Neuronal stem cell (in vitro differentiated cells): ENCODE measurements at regions not wholly inside any gene's neighbourhood (a gene's known extent, or its start where the extent isn't known, plus 50 kb on each side); places are given as distances from the start of the nearest gene placed in this dataset.

Experiments used
- DNase-seq: peaks from one replicate; pipeline ENCODE4 v3.0.0-alpha.2; 2013; ENCODE audit warnings: low spot score
- H2AFZ ChIP-seq: one replicate; pipeline ENCODE4 v1.6.1; 2013; ENCODE audit warnings: mild to moderate bottlenecking, low read length, inconsistent platforms
- H2AK5ac ChIP-seq: 2 replicates; pipeline ENCODE4 v1.6.1; 2013; ENCODE audit warnings: low read depth, mild to moderate bottlenecking, inconsistent platforms, low read length, moderate library complexity, mixed read lengths
- H2BK120ac ChIP-seq: 2 replicates; pipeline ENCODE4 v1.6.1; 2013; ENCODE audit warnings: low read depth, mild to moderate bottlenecking, inconsistent platforms, low read length, moderate library complexity, mixed read lengths
- H2BK12ac ChIP-seq: one replicate; pipeline ENCODE4 v1.6.1; 2013; ENCODE audit warnings: low read length, inconsistent platforms
- H2BK15ac ChIP-seq: 2 replicates; pipeline ENCODE4 v1.6.1; 2013; ENCODE audit warnings: mild to moderate bottlenecking, low read length, inconsistent platforms, mixed read lengths
- H2BK5ac ChIP-seq: one replicate; pipeline ENCODE4 v1.6.1; 2013; ENCODE audit warnings: inconsistent platforms, mild to moderate bottlenecking, low read length, moderate library complexity
- H3K14ac ChIP-seq: one replicate; pipeline ENCODE4 v1.6.1; 2013; ENCODE audit warnings: low read length, inconsistent platforms
- H3K18ac ChIP-seq: 2 replicates; pipeline ENCODE4 v1.6.1; 2013; ENCODE audit warnings: low read length, inconsistent platforms
- H3K23ac ChIP-seq: 2 replicates; pipeline ENCODE4 v1.6.1; 2013; ENCODE audit warnings: low read depth, mild to moderate bottlenecking, mixed read lengths, low read length, inconsistent platforms; ENCODE audit not compliant: poor library complexity
- H3K27ac ChIP-seq: replicated peaks from 3 replicates; pipeline ENCODE4 v1.5.1; 2013; ENCODE audit warnings: low read length, inconsistent platforms
- H3K27me3 ChIP-seq, 3 experiments: 2 replicates each; pipeline ENCODE4 v1.6.1; 2013; ENCODE audit warnings: low read length in 3 of 3, mild to moderate bottlenecking in 2 of 3, inconsistent platforms in 1 of 3, low read depth in 1 of 3, mixed read lengths in 1 of 3, moderate library complexity in 1 of 3; ENCODE audit not compliant: control insufficient read depth in 3 of 3, insufficient read depth in 3 of 3
- H3K36me3 ChIP-seq, 2 donors: replicated peaks in 1 of 2; 2 replicates each; pipeline ENCODE4 v1.6.1; 2013; ENCODE audit warnings: low read length in 2 of 2; ENCODE audit not compliant: control insufficient read depth in 2 of 2, insufficient read depth in 2 of 2
- H3K4ac ChIP-seq: 2 replicates; pipeline ENCODE4 v1.6.1; 2013; ENCODE audit warnings: inconsistent platforms, mild to moderate bottlenecking, low read length, moderate library complexity
- H3K4me1 ChIP-seq, 2 donors: 1 replicate in 1 of 2; 2 replicates in 1 of 2; pipeline ENCODE4 v1.6.1; 2013; ENCODE audit warnings: low read length in 2 of 2, low read depth in 1 of 2; ENCODE audit not compliant: control insufficient read depth in 2 of 2, insufficient read depth in 1 of 2
- H3K4me2 ChIP-seq: one replicate; pipeline ENCODE4 v1.6.1; 2013; ENCODE audit warnings: mild to moderate bottlenecking, low read length, inconsistent platforms; ENCODE audit not compliant: insufficient read depth, poor library complexity, severe bottlenecking
- H3K4me3 ChIP-seq, 2 donors: 2 replicates each; pipeline ENCODE4 v1.5.1; 2013; ENCODE audit warnings: low read length in 2 of 2, mild to moderate bottlenecking in 2 of 2, inconsistent platforms in 1 of 2, moderate library complexity in 1 of 2
- H3K79me1 ChIP-seq: one replicate; pipeline ENCODE4 v1.6.1; 2013; ENCODE audit warnings: low read depth, mild to moderate bottlenecking, inconsistent platforms, low read length, moderate library complexity
- H3K9ac ChIP-seq: one replicate; pipeline ENCODE4 v1.6.1; 2013; ENCODE audit warnings: mild to moderate bottlenecking, low read depth, low read length, inconsistent platforms; ENCODE audit not compliant: poor library complexity
- H3K9me3 ChIP-seq, 2 donors: replicated peaks in 1 of 2; 2 replicates each; pipeline versions ENCODE3 to v1.6.1; 2013; ENCODE audit warnings: low read length in 2 of 2, mild to moderate bottlenecking in 2 of 2, inconsistent platforms in 1 of 2, low read depth in 1 of 2, mixed read lengths in 1 of 2, moderate library complexity in 1 of 2; ENCODE audit not compliant: control insufficient read depth in 2 of 2, insufficient read depth in 1 of 2
- H4K8ac ChIP-seq: one replicate; pipeline ENCODE4 v1.6.1; 2013; ENCODE audit warnings: low read depth, mild to moderate bottlenecking, inconsistent platforms, low read length, moderate library complexity
- H4K91ac ChIP-seq: one replicate; pipeline ENCODE4 v1.6.1; 2013; ENCODE audit warnings: low read length, low read depth, mild to moderate bottlenecking, inconsistent platforms; ENCODE audit not compliant: poor library complexity
- WGBS, 2 donors: extraction: QIAGEN DNeasy Blood & Tissue Kit; methylation state at CpG; one replicate each; pipeline ENCODE4 v1.1.7; 2013; ENCODE audit warnings: missing lambda C conversion rate in 2 of 2, mixed read lengths in 1 of 2; ENCODE audit not compliant: insufficient read length in 2 of 2, insufficient replicate concordance in 1 of 2; ENCODE audit errors: extremely low coverage in 2 of 2; 5-methylcytosine and 5-hydroxymethylcytosine counted together

GRCh38 chr10:105674448-105674847 lies 1033.4 kb downstream of the SORCS3 start:
- Histone ChIP-seq H3K79me1 (no peaks in the 10 kb centered on the region), H3K36me3 (no peaks in the 10 kb centered on the region), H3K18ac (no peak overlapping the region), H3K9me3 (peaks cover 0 to 3% of the 10 kb centered on the region in 2 donors), H2BK5ac (no peak overlapping the region), H3K23ac (no peak overlapping the region), H2BK12ac (no peak overlapping the region), H3K27ac (no peak overlapping the region), H4K8ac (no peak overlapping the region), H3K4ac (no peak overlapping the region), H3K27me3 (no peaks in the 10 kb centered on the region), H3K9ac (no peak overlapping the region), H3K14ac (no peak overlapping the region), H2BK15ac (no peak overlapping the region), H2AK5ac (no peak overlapping the region), H3K4me3 (no peak overlapping the region), H2AFZ (no peak overlapping the region), H4K91ac (no peak overlapping the region), H3K4me1 (no peaks in the 10 kb centered on the region), H2BK120ac (no peak overlapping the region), H3K4me2 (no peak overlapping the region)
- no CpG with 5 or more reads among the region's 5 CpGs for WGBS, 2 donors
- no peak for DNase-seq

- Histone ChIP-seq H3K4me3 (no peak overlapping the region), H2BK5ac (no peak overlapping the region), H2AK5ac (no peak overlapping the region), H3K27ac (no peak overlapping the region), H4K91ac (no peak overlapping the region), H2BK15ac (no peak overlapping the region), H3K23ac (no peak overlapping the region), H3K9ac (no peak overlapping the region), H2BK12ac (no peak overlapping the region), H3K36me3 (no peaks in the 10 kb centered on the region), H2BK120ac (no peak overlapping the region), H3K9me3 (peaks cover 0 to 8% of the 10 kb centered on the region in 2 donors), H3K4me1 (peaks cover 0 to 9% of the 10 kb centered on the region in 2 donors), H3K4ac (no peak overlapping the region), H3K18ac (no peak overlapping the region), H2AFZ (no peak overlapping the region), H3K4me2 (no peak overlapping the region), H3K27me3 (no peaks in the 10 kb centered on the region), H4K8ac (no peak overlapping the region), H3K79me1 (no peaks in the 10 kb centered on the region), H3K14ac (no peak overlapping the region)
- DNase-seq: no peak
- no CpG with 5 or more reads among the region's 4 CpGs for WGBS, 2 donors
These were observed 1017.6 kb downstream of the SORCS3 start for GRCh38 chr10:105658696-105659095.

GRCh38 chr10:105656856-105657255 lies 1015.8 kb downstream of the SORCS3 start:
- peaks cover 0 to 9% of the 10 kb centered on the region in 2 donors for H3K4me1 ChIP-seq
- H3K4ac ChIP-seq: no peak overlapping the region
- H3K18ac ChIP-seq: no peak overlapping the region
- H3K23ac ChIP-seq: no peak overlapping the region
- no peak overlapping the region for H3K4me2 ChIP-seq
- no peak overlapping the region for H3K27ac ChIP-seq
- no peak overlapping the region for H3K4me3 ChIP-seq
- no peak overlapping the region for H4K91ac ChIP-seq
- peaks cover 0 to 8% of the 10 kb centered on the region in 2 donors for H3K9me3 ChIP-seq
- H2BK5ac ChIP-seq: no peak overlapping the region
- no peak overlapping the region for H2AFZ ChIP-seq
- H2AK5ac ChIP-seq: no peak overlapping the region
- H3K27me3 ChIP-seq: no peaks in the 10 kb centered on the region
- H2BK120ac ChIP-seq: no peak overlapping the region
- no peaks in the 10 kb centered on the region for H3K36me3 ChIP-seq
- no peaks in the 10 kb centered on the region for H3K79me1 ChIP-seq
- no peak overlapping the region for H3K9ac ChIP-seq
- H2BK12ac ChIP-seq: no peak overlapping the region
- no peak overlapping the region for H2BK15ac ChIP-seq
- no peak overlapping the region for H4K8ac ChIP-seq
- peak; percentile 33 for DNase-seq
- no peak overlapping the region for H3K14ac ChIP-seq

- no peak for DNase-seq
These were observed 1009.2 kb downstream of the SORCS3 start for GRCh38 chr10:105650306-105650705.

More at GRCh38 chr10:105650306-105650705, 1009.2 kb downstream of the SORCS3 start:
- peaks cover 11 to 23% of the 10 kb centered on the region in 2 donors for H3K4me1 ChIP-seq
- peak overlapping the region; percentile 73 for H2AFZ ChIP-seq
- peak overlapping the region; percentile 28 for H3K27ac ChIP-seq
- H3K79me1 ChIP-seq: no peaks in the 10 kb centered on the region
- H3K36me3 ChIP-seq: no peaks in the 10 kb centered on the region
- H3K18ac ChIP-seq: no peak overlapping the region
- H3K4ac ChIP-seq: no peak overlapping the region
- H2BK15ac ChIP-seq: no peak overlapping the region
- H3K14ac ChIP-seq: no peak overlapping the region
- no peak overlapping the region for H3K9ac ChIP-seq
- no peak overlapping the region for H3K4me2 ChIP-seq
- H2BK120ac ChIP-seq: no peak overlapping the region
- H2BK5ac ChIP-seq: no peak overlapping the region
- H4K8ac ChIP-seq: no peak overlapping the region
- no peaks in the 10 kb centered on the region for H3K9me3 ChIP-seq
- H3K27me3 ChIP-seq: no peaks in the 10 kb centered on the region
- H4K91ac ChIP-seq: no peak overlapping the region
- WGBS, 2 donors: no CpG with 5 or more reads among the region's 3 CpGs
- no peak overlapping the region for H2AK5ac ChIP-seq
- no peak overlapping the region for H3K4me3 ChIP-seq
- H2BK12ac ChIP-seq: no peak overlapping the region
- no peak overlapping the region for H3K23ac ChIP-seq
